ENCODE measurements at regions not wholly inside any gene's neighbourhood (a gene's known extent, or its start where the extent isn't known, plus 50 kb on each side); places are given as distances from the start of the nearest gene placed in this dataset.

DNA sequence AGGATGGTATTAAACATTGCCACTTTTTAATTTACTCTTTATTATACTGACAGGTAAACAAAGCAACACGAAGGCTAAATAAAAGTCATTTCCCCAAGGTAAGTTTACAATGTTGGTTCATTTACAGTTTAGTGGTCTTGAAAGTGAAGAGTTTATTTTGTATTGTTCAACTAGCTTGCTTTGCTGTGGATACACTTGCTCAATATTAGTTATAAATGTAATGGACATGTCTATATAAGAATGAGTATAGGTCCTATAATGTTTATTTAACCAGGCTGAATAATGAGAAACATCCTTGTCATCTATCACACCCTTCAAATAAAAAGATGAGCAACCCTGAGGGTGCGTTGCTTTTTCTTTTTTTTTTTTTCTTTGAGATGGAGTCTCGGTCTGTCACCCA lies 1129.4 kb downstream of the TSN start:
- no peaks in the 10 kb centered on the region for H3K4me1 Mint-ChIP-seq (ENCODE audit: insufficient read depth, unreplicated experiment)
- no peak overlapping the region for H3K4me3 Mint-ChIP-seq (ENCODE audit: unreplicated experiment)
- no peaks in the 10 kb centered on the region for H3K27me3 Mint-ChIP-seq (ENCODE audit: insufficient read depth, unreplicated experiment)
- no TSS peak for BruUV-seq (replicated peaks)
- H3K36me3 Mint-ChIP-seq (ENCODE audit: insufficient read depth, unreplicated experiment) = no peaks in the 10 kb centered on the region
- intact Hi-C loops (cut with micrococcal nuclease) = no loop called here
- no peak overlapping the region for H3K27ac Mint-ChIP-seq (ENCODE audit: low read depth, unreplicated experiment)
- no peaks in the 10 kb centered on the region for H3K9me3 Mint-ChIP-seq (ENCODE audit: unreplicated experiment)
- no peak for DNase-seq (ENCODE audit: unreplicated experiment)
- ChIA-PET POLR2A (no interaction called here), CTCF (interaction anchor here (0.7 kb wide), 2 partner anchors 10 to 11 kb away, joined by 3 to 4 read pairs; no protein-coding TSS in a partner anchor)
- TF ChIP-seq, protein P1, sequence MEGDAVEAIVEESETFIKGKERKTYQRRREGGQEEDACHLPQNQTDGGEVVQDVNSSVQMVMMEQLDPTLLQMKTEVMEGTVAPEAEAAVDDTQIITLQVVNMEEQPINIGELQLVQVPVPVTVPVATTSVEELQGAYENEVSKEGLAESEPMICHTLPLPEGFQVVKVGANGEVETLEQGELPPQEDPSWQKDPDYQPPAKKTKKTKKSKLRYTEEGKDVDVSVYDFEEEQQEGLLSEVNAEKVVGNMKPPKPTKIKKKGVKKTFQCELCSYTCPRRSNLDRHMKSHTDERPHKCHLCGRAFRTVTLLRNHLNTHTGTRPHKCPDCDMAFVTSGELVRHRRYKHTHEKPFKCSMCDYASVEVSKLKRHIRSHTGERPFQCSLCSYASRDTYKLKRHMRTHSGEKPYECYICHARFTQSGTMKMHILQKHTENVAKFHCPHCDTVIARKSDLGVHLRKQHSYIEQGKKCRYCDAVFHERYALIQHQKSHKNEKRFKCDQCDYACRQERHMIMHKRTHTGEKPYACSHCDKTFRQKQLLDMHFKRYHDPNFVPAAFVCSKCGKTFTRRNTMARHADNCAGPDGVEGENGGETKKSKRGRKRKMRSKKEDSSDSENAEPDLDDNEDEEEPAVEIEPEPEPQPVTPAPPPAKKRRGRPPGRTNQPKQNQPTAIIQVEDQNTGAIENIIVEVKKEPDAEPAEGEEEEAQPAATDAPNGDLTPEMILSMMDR (IDR thresholded peaks at IDR 0.05; ENCODE audit: unreplicated experiment) = no peak

DNA sequence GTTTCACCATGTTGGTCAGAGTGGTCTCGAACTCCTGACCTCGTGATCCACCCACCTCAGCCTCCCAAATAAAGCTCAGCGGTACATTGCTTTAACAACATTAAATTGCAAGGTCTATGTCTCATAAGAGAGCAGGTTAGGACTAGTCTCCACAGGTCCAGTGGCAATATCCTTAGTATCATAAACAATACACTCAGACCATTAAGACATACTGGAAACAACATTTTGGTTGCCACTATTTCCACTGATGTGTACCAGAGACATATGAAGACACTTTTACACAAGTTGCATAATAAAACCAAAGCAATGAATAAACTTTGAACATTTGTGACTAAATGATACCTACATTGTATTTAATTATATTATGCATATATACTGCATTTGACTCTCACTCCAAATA lies 1130.0 kb downstream of the TSN start:
- intact Hi-C loops (cut with micrococcal nuclease) = no loop called here
- H3K36me3 Mint-ChIP-seq (ENCODE audit: insufficient read depth, unreplicated experiment) = no peaks in the 10 kb centered on the region
- peak; percentile 24 for DNase-seq (ENCODE audit: unreplicated experiment)

DNA sequence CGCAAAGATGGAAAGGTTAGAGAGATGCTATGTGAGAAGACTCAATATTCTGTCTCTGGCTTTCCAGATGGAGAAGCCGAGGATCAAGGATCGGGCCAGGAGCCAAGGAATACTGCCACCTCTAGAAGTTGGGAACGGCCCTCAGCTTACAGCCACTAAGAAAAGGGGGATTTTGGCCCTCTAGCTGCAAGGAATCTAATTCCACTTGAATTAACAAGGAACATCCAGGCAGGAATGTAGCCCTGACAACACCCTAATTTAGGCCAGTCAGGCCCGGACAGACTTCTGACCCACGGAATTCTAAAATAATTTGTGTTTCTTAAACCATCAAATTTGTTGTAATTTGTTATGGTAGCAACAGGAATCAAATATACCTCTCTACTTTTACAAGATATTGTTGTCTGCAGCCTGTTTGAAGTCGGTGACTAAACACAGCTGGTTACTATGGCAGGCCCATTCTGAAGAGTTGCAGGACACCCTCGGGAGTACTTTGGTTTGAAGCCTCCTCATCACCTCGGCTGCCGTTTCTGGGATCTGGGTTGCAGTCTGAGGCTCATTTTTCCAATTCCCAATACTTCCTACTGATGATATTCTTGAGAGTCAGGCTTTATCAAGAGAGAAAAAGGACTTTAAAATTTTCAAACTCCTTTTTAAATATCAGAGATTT lies 1131.2 kb downstream of the TSN start:
- CTCF ChIA-PET = interaction anchor here (0.5 kb wide), 1 partner anchor 74 kb away, joined by 4 read pairs; no protein-coding TSS in a partner anchor
- no peak overlapping the region for H3K27ac Mint-ChIP-seq (ENCODE audit: low read depth, unreplicated experiment)
- H3K4me1 Mint-ChIP-seq (ENCODE audit: insufficient read depth, unreplicated experiment) = no peaks in the 10 kb centered on the region
- no peaks in the 10 kb centered on the region for H3K27me3 Mint-ChIP-seq (ENCODE audit: insufficient read depth, unreplicated experiment)
- DNase-seq (ENCODE audit: unreplicated experiment) = no peak
- no peaks in the 10 kb centered on the region for H3K9me3 Mint-ChIP-seq (ENCODE audit: unreplicated experiment)
- TF ChIP-seq, protein P1 (IDR thresholded peaks at IDR 0.05; ENCODE audit: unreplicated experiment) = no peak
- intact Hi-C loops (cut with micrococcal nuclease) = no loop called here
- POLR2A ChIA-PET = no interaction called here
- BruUV-seq (replicated peaks) = no TSS peak
- no peak overlapping the region for H3K4me3 Mint-ChIP-seq (ENCODE audit: unreplicated experiment)
- H3K36me3 Mint-ChIP-seq (ENCODE audit: insufficient read depth, unreplicated experiment) = no peaks in the 10 kb centered on the region

More for the DNA sequence above, 1130.0 kb downstream of the TSN start:
- H3K27ac Mint-ChIP-seq (ENCODE audit: low read depth, unreplicated experiment) = no peak overlapping the region
- TF ChIP-seq, protein P1 (IDR thresholded peaks at IDR 0.05; ENCODE audit: unreplicated experiment) = no peak
- BruUV-seq (replicated peaks) = no TSS peak
- no peaks in the 10 kb centered on the region for H3K4me1 Mint-ChIP-seq (ENCODE audit: insufficient read depth, unreplicated experiment)
- CTCF ChIA-PET = interaction anchor here (0.7 to 0.8 kb wide), 2 partner anchors 10 to 12 kb away, joined by 3 to 4 read pairs; no protein-coding TSS in a partner anchor
- POLR2A ChIA-PET = no interaction called here
- no peaks in the 10 kb centered on the region for H3K9me3 Mint-ChIP-seq (ENCODE audit: unreplicated experiment)
- no peaks in the 10 kb centered on the region for H3K27me3 Mint-ChIP-seq (ENCODE audit: insufficient read depth, unreplicated experiment)
- H3K4me3 Mint-ChIP-seq (ENCODE audit: unreplicated experiment) = no peak overlapping the region

DNA sequence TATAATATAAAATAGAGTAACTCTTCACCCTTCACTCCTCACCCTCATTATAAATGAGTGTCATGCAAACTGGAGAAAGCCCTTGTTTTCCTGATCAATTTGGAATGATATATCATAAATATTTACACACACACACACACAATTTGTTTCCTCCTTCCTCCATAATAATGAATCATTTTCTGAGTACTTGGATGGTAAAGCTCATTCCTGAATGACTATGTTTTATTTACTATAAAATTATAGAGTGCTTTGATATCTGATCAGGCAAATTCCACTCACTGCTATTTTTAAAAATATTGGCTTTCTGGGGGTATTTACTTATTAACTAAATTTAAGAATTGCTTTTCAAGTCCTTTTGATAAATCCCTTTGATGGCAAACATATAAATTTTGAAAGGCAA lies 1125.5 kb upstream of the CNTNAP5 start:
- CTCF ChIA-PET = interaction anchor here (1.1 kb wide), 1 partner anchor 8 kb away, joined by 4 read pairs; no protein-coding TSS in a partner anchor
- no peak overlapping the region for H3K4me3 Mint-ChIP-seq (ENCODE audit: unreplicated experiment)
- no peaks in the 10 kb centered on the region for H3K27me3 Mint-ChIP-seq (ENCODE audit: insufficient read depth, unreplicated experiment)
- POLR2A ChIA-PET = no interaction called here
- TF ChIP-seq, protein P1 (IDR thresholded peaks at IDR 0.05; ENCODE audit: unreplicated experiment) = no peak
- no TSS peak for BruUV-seq (replicated peaks)
- DNase-seq (ENCODE audit: unreplicated experiment) = no peak
- H3K4me1 Mint-ChIP-seq (ENCODE audit: insufficient read depth, unreplicated experiment) = no peaks in the 10 kb centered on the region
- H3K9me3 Mint-ChIP-seq (ENCODE audit: unreplicated experiment) = peaks cover 18% of the 10 kb centered on the region
- no peak overlapping the region for H3K27ac Mint-ChIP-seq (ENCODE audit: low read depth, unreplicated experiment)
- H3K36me3 Mint-ChIP-seq (ENCODE audit: insufficient read depth, unreplicated experiment) = no peaks in the 10 kb centered on the region
- intact Hi-C loops (cut with micrococcal nuclease) = no loop called here
